GM19452 (cell line): ENCODE measurements at regions not wholly inside any gene's neighbourhood (a gene's known extent, or its start where the extent isn't known, plus 50 kb on each side); places are given as distances from the start of the nearest gene placed in this dataset.
"Not testable (repeated sequence)": the region's sequence is repeated elsewhere in the genome, so short reads cannot be mapped to it uniquely, and the experiment has no call there.

Experiments
- ATAC-seq: cut with Tn5 transposase; IDR thresholded peaks from one replicate; pipeline ENCODE4 v1.9.1; 2021; ENCODE audit not compliant: unreplicated experiment

- no peak for ATAC-seq
Observed at GRCh38 chr10:57699944-57700343, 567.8 kb downstream of the IPMK start.

- ATAC-seq, result no peak
Observed at GRCh38 chr10:57696641-57697040, 571.1 kb downstream of the IPMK start.

GRCh38 chr10:57694956-57695608 is 572.6 kb downstream of the IPMK start:
- no peak for ATAC-seq

GRCh38 chr10:57692255-57692980 is 575.3 kb downstream of the IPMK start:
- no peak for ATAC-seq

DNA sequence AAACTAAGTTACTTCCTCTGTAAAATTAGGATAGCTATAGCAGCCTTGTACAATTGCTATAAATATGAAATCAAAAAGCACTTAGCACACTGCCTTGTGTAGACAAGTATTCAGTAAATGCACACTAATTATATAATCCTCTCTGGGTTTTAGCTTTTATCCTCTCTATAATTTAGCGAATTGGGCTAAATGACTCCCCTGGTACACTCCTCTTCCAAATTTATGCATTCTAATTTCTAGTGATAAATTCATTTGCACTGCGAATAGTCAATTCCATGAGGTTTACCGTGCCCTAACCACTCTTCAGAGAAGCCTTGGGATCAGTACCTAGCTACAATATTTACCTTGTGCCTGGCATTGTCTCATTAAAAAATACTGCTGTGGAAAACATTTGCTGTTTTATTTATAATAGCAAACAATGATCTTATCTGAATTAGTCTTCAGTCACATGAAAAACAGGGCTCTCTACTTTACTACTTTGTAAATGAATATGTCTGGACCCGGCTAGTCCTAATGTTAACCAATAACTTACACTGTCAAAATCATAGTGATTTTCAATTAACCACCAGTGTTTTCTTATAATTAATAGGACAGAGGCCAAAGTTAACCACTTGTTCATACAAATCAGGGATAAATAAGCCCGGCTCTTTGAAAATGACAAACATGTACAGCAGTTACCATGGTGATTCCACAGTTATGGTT is 577.9 kb downstream of the IPMK start:
- no peak for ATAC-seq

DNA sequence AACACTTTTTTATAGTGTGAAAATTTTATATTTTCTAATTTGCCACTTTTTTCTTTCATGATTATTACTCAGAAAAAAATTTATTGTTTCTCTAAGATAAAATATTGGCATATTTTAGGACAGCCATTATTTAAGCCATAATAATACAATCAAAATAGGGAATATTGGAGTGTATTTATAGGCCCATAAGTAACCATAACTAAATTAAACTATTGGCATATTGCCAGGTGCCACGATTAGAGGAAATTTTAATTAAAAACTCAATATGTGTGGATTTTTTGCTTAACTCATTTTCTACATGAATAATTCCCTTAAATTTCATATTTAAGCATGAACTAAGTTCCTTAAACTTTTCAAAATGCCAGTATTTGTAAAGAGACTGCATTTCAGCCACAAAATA is 587.8 kb downstream of the IPMK start:
- no peak for ATAC-seq

GRCh38 chr10:57675125-57675524 is 592.6 kb downstream of the IPMK start:
- no peak for ATAC-seq

DNA sequence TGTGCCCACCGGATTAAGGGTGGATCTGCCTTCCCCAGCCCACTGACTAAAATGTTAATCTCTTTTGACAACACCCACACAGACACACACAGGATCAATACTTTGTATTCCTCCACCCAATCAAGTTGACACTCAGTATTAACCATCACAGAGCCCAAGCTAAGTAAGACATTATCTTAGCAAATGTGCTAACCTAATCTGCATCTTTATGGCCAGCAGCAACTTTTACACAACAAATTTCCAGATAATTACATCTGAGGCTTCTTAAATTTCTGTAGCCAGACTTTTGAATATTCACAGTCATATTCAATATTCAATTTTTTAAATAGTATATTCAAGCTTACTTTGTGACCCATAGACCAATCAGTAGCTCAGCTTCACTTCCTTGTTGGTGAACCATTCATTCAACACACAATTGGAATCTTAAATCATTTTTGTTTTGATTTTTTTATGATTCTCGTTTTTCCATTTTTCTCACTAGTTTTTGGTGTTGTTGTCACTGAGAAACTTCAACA is 594.2 kb downstream of the IPMK start:
- ATAC-seq, result no peak

GRCh38 chr10:57664815-57665214 is 602.9 kb downstream of the IPMK start:
- ATAC-seq, result no peak

DNA sequence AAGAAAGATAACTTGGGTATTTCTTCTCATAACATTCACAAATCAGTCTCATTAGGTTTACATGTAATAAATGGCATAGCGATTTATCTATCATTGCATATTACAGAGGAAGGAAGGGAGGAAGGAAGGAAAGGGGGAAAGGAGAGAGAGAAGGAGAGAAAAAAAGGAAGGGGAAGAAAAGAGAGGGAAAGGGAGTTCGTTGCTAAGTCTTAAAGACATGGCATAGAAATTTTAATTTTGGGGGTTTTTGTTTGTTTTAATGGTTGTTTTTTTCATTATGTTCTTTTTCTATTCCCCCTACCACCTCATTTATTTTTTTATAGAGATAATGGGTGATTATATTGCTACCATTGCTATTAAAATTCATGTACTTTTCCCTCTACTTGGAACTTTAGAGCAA is 604.3 kb downstream of the IPMK start:
- ATAC-seq, result no peak

GRCh38 chr10:57661206-57661605 is 606.5 kb downstream of the IPMK start:
- ATAC-seq, result no peak

GRCh38 chr10:57657164-57657765 is 610.4 kb downstream of the IPMK start:
- peak; percentile 94 for ATAC-seq

GRCh38 chr10:57654856-57655255 is 612.8 kb downstream of the IPMK start:
- ATAC-seq, result no peak

DNA sequence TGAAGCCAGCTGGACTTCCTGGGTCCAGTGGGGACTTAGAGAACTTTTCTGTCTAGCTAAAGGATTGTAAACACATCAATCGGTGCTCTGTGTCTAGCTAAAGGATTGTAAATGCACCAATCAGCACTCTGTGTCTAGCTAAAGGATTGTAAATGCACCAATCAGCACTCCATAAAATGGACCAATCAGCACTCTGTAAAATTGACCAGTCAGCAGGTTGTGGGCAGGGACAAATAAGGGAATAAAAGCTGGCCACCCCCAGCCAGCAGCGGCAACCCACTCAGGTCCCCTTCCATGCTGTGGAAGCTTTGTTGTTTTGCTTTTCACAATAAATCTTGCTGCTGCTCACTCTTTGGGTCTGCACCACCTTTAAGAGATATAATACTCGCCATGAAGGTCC is 622.6 kb downstream of the IPMK start:
- not testable (repeated sequence) for ATAC-seq

GRCh38 chr10:57638411-57638810 is 629.3 kb downstream of the IPMK start:
- no peak for ATAC-seq

- no peak for ATAC-seq
Observed at GRCh38 chr10:57628592-57629284, 639.0 kb downstream of the IPMK start.

DNA sequence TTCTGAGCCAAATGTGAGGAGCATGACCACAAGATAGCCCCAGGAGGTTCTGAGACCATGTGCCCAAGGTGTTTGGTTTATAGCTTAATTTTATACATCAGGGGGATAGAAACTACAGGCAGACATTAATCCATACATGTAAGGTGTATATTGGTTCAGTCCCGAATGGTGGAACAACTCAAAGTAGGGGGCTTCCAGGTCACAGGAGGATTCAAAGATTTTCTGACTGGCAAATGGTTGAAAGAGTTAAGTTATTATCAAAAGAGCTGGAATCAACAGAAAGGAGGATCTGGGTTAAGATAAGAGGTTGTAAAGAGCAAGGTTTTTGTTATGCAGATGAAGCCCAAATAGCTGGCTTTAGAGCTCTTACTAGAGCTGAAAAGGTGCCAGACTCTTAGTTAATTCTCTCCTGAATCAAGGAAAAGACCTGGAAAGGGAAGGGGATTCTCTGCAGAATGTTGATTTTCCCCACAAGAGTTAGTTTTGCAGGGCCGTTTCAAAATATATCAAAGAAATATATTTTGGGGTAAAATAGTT is 640.0 kb downstream of the IPMK start:
- ATAC-seq, result no peak

GRCh38 chr10:57624856-57625592 is 642.7 kb downstream of the IPMK start:
- ATAC-seq, result no peak

- no peak for ATAC-seq
Observed at GRCh38 chr10:57624066-57624465, 643.6 kb downstream of the IPMK start.

- ATAC-seq, result no peak
Observed at GRCh38 chr10:57621466-57621865, 646.2 kb downstream of the IPMK start.
